B cell (primary cell): ENCODE measurements at regions not wholly inside any gene's neighbourhood (a gene's known extent, or its start where the extent isn't known, plus 50 kb on each side); places are given as distances from the start of the nearest gene placed in this dataset.

Experiments
- ATAC-seq: fragments of 200-7000 bp; cut with Tn5 transposase; one replicate; pipeline ENCODE4 v1.10.0; 2021; ENCODE audit warnings: low read depth, mild to moderate bottlenecking, moderate number of reproducible peaks, moderate library complexity
- CTCF ChIA-PET: fragments of 350-600 bp; sonication (Branson Sonifier 250); formaldehyde crosslinking; loops from one replicate; lab custom pipeline; 2021; ENCODE audit warnings: antibody characterized with exemption, inconsistent platforms; lab: Charles Lee
- POLR2A ChIA-PET: fragments of 350-600 bp; sonication (Branson Sonifier 250); formaldehyde crosslinking; loops from one replicate; lab custom pipeline; 2021; ENCODE audit warnings: antibody characterized with exemption; lab: Charles Lee
- DNase-seq: peaks from one replicate; pipeline ENCODE4 v3.0.0; 2013
- H2AFZ ChIP-seq: 2 replicates; pipeline ENCODE4 v1.6.1; 2012; ENCODE audit warnings: mild to moderate bottlenecking, low read depth, low read length; ENCODE audit not compliant: insufficient read depth, poor library complexity, severe bottlenecking
- H3K27ac ChIP-seq, 2 donors: 1 replicate in 1 of 2; 2 replicates in 1 of 2; pipeline ENCODE4 v1.5.1; 2012 to 2013; ENCODE audit warnings: low read length in 2 of 2, mild to moderate bottlenecking in 2 of 2, moderate library complexity in 1 of 2
- H3K27me3 ChIP-seq, 4 experiments: fragments of 200-600 bp in 1 of 4; sonication (generic) in 1 of 4; replicated peaks in 1 of 4; 1 replicate in 2 of 4; 2 replicates in 2 of 4; pipeline versions ENCODE4 v1.6.1 to v1.7.0; 2013 to 2016; ENCODE audit warnings: low read length in 3 of 4, mild to moderate bottlenecking in 2 of 4, mixed read lengths in 1 of 4, moderate library complexity in 1 of 4; ENCODE audit not compliant: insufficient read depth in 4 of 4, control insufficient read depth in 3 of 4; ENCODE audit errors: control extremely low read depth in 1 of 4
- H3K36me3 ChIP-seq, 2 experiments: replicated peaks in 1 of 2; 1 replicate in 1 of 2; 2 replicates in 1 of 2; pipeline versions ENCODE4 v1.6.1 to v1.7.1; 2013; ENCODE audit warnings: low read length in 1 of 2; ENCODE audit not compliant: insufficient read depth in 2 of 2, control insufficient read depth in 1 of 2; ENCODE audit errors: control extremely low read depth in 1 of 2, extremely low read depth in 1 of 2
- H3K4me1 ChIP-seq, 2 donors: fragments of 200-600 bp in 1 of 2; sonication (generic) in 1 of 2; 1 replicate in 1 of 2; 2 replicates in 1 of 2; pipeline versions ENCODE4 v1.5.1 to v1.6.1; 2013 to 2017; ENCODE audit warnings: low read length in 2 of 2; ENCODE audit not compliant: control insufficient read depth in 2 of 2, insufficient read depth in 2 of 2
- H3K4me2 ChIP-seq: replicated peaks from 2 replicates; pipeline ENCODE3; 2012; ENCODE audit warnings: mild to moderate bottlenecking, low read depth, low read length; ENCODE audit not compliant: poor library complexity, severe bottlenecking
- H3K4me3 ChIP-seq, 5 experiments: fragments of 200-600 bp in 1 of 5; sonication (generic) in 1 of 5; 1 replicate in 3 of 5; 2 replicates in 2 of 5; pipeline versions ENCODE4 v1.5.1 to v1.7.0; 2011 to 2016; ENCODE audit warnings: low read length in 4 of 5, mild to moderate bottlenecking in 4 of 5, low read depth in 2 of 5, control low read depth in 1 of 5, moderate library complexity in 1 of 5; ENCODE audit not compliant: insufficient read depth in 1 of 5; ENCODE audit errors: control extremely low read depth in 1 of 5, extremely low read depth in 1 of 5
- H3K79me2 ChIP-seq: fragments of 200-600 bp; sonication (generic); one replicate; pipeline ENCODE4 v1.6.0; 2016; ENCODE audit warnings: low read length; ENCODE audit not compliant: control insufficient read depth, insufficient read depth
- H3K9ac ChIP-seq: fragments of 200-600 bp; sonication (generic); 2 replicates; pipeline ENCODE4 v1.6.1; 2017; ENCODE audit warnings: mild to moderate bottlenecking, low read length, moderate library complexity
- H3K9me3 ChIP-seq, 3 donors: one replicate each; pipeline versions ENCODE4 v1.6.1 to v1.7.1; 2013; ENCODE audit warnings: low read length in 2 of 3; ENCODE audit not compliant: control insufficient read depth in 2 of 3, insufficient read depth in 1 of 3; ENCODE audit errors: control extremely low read depth in 1 of 3
- H4K20me1 ChIP-seq: 2 replicates; pipeline ENCODE4 v1.6.0; 2012; ENCODE audit warnings: mild to moderate bottlenecking, low read length; ENCODE audit not compliant: insufficient read depth, control insufficient read depth, poor library complexity, severe bottlenecking
- H3K27ac Mint-ChIP-seq: one replicate; pipeline ENCODE4 v1.8.0; 2021; ENCODE audit warnings: mixed read lengths
- H3K27me3 Mint-ChIP-seq: one replicate; pipeline ENCODE4 v1.8.0; 2021; ENCODE audit warnings: mixed read lengths
- H3K4me1 Mint-ChIP-seq: one replicate; pipeline ENCODE4 v1.8.0; 2021; ENCODE audit warnings: mixed read lengths
- H3K4me3 Mint-ChIP-seq: one replicate; pipeline ENCODE4 v1.8.0; 2021; ENCODE audit warnings: mixed read lengths
- H3K9me3 Mint-ChIP-seq: one replicate; pipeline ENCODE4 v1.8.0; 2022; ENCODE audit warnings: mixed read lengths; ENCODE audit not compliant: insufficient read depth
- EZH2 ChIP-seq: IDR thresholded peaks from 2 replicates; pipeline ENCODE4 v1.6.1; 2012; ENCODE audit warnings: borderline replicate concordance, low read depth, mild to moderate bottlenecking, moderate library complexity, low read length; ENCODE audit not compliant: insufficient read depth, poor library complexity, severe bottlenecking
- WGBS: methylation state at CpG from one replicate; pipeline ENCODE4 v1.1.5; 2013; ENCODE audit warnings: missing lambda C conversion rate; ENCODE audit not compliant: insufficient coverage; 5-methylcytosine and 5-hydroxymethylcytosine counted together
- intact Hi-C: fragments of 100-400 bp; cut with micrococcal nuclease; formaldehyde crosslinking; loops from one replicate; pipeline ENCODE4 v1.10.0; 2022
- TF ChIP-seq, protein P1 (sequence below): fragments of 200-600 bp; IDR thresholded peaks from one replicate; pipeline ENCODE4 v1.8.0; 2022; ENCODE audit warnings: antibody characterized with exemption, mild to moderate bottlenecking

- Mint-ChIP-seq H3K27ac (no peak overlapping the region), H3K4me1 (no peaks in the 10 kb centered on the region), H3K27me3 (no peaks in the 10 kb centered on the region), H3K9me3 (no peaks in the 10 kb centered on the region), H3K4me3 (no peak overlapping the region)
- TF ChIP-seq EZH2, result no peak
- TF ChIP-seq, protein P1, sequence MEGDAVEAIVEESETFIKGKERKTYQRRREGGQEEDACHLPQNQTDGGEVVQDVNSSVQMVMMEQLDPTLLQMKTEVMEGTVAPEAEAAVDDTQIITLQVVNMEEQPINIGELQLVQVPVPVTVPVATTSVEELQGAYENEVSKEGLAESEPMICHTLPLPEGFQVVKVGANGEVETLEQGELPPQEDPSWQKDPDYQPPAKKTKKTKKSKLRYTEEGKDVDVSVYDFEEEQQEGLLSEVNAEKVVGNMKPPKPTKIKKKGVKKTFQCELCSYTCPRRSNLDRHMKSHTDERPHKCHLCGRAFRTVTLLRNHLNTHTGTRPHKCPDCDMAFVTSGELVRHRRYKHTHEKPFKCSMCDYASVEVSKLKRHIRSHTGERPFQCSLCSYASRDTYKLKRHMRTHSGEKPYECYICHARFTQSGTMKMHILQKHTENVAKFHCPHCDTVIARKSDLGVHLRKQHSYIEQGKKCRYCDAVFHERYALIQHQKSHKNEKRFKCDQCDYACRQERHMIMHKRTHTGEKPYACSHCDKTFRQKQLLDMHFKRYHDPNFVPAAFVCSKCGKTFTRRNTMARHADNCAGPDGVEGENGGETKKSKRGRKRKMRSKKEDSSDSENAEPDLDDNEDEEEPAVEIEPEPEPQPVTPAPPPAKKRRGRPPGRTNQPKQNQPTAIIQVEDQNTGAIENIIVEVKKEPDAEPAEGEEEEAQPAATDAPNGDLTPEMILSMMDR, result no peak
- H2AFZ ChIP-seq, result no peak overlapping the region
- no peaks in the 10 kb centered on the region for H3K4me1 ChIP-seq
- no peaks in the 10 kb centered on the region for H3K9me3 ChIP-seq
- no peaks in the 10 kb centered on the region for H3K27me3 ChIP-seq
- DNase-seq (no peak), ATAC-seq (no peak)
- no peaks in the 10 kb centered on the region for H3K36me3 ChIP-seq
- POLR2A ChIA-PET, result no interaction called here
- no peak overlapping the region for H3K4me2 ChIP-seq
- no peak overlapping the region for H3K9ac ChIP-seq
- H3K4me3 ChIP-seq, result no peak overlapping the region
- H3K79me2 ChIP-seq, result no peaks in the 10 kb centered on the region
- intact Hi-C loops, result no loop called here
- CTCF ChIA-PET, result no interaction called here
- H3K27ac ChIP-seq, result no peak overlapping the region
- H4K20me1 ChIP-seq, result no peaks in the 10 kb centered on the region
- no CpG with 5 or more reads among the region's 4 CpGs for WGBS
Measured at GRCh38 chr20:6691516-6691915, 76.0 kb upstream of the BMP2 start.

DNA sequence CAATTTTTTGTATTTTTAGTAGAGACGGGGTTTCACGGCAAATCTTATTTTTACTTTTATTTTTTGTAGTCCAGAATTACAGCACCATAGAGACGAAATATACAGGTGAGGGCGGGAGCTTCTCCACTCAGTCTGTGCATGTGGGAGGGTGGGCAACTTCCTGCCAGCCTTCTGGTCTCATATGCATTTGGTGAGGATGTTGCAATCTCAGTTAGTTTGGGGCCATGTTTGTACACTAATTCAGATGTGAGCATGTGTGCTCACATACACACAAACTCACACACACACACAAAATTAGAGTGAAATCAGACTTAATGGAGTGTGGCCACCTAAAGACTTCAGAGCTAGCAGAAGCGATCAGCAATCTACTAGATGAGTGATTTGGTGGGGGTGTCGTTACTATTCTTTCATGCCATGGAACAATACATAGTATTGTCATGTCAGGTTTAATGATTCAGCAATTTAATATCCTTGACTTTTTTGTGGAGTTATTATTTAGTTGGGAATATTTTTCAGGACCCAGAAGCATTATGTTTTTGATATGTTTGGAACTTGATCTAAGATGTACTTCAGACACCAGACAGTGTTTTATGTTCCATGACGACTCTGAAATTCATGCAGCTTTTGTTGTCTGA lies 78.0 kb upstream of the BMP2 start:
- Histone ChIP-seq H3K27ac (no peak overlapping the region), H3K9ac (no peak overlapping the region), H3K4me3 (no peak overlapping the region), H3K9me3 (no peaks in the 10 kb centered on the region), H3K27me3 (no peaks in the 10 kb centered on the region), H2AFZ (no peak overlapping the region), H3K4me2 (no peak overlapping the region), H4K20me1 (no peaks in the 10 kb centered on the region), H3K4me1 (no peaks in the 10 kb centered on the region), H3K36me3 (no peaks in the 10 kb centered on the region), H3K79me2 (no peaks in the 10 kb centered on the region)
- Mint-ChIP-seq H3K4me1 (no peaks in the 10 kb centered on the region), H3K4me3 (no peak overlapping the region), H3K27ac (no peak overlapping the region), H3K9me3 (no peaks in the 10 kb centered on the region), H3K27me3 (no peaks in the 10 kb centered on the region)
- DNase-seq, result no peak
- no CpG with 5 or more reads among the region's 7 CpGs for WGBS
- TF ChIP-seq, protein P1, result no peak
- no peak for TF ChIP-seq EZH2
- ChIA-PET POLR2A (no interaction called here), CTCF (no interaction called here)
- no peak for ATAC-seq
- intact Hi-C loops, result no loop called here
